Esophagus muscularis mucosa (tissue), 4 donors: ENCODE measurements at regions not wholly inside any gene's neighbourhood (a gene's known extent, or its start where the extent isn't known, plus 50 kb on each side); places are given as distances from the start of the nearest gene placed in this dataset.

Experiments
- DNase-seq: peaks from one replicate; pipeline ENCODE4 v3.0.0-alpha.2; 2017; ENCODE audit errors: extremely low spot score
- H3K27ac ChIP-seq, 4 donors: fragments of 200-600 bp; sonication (generic); replicated peaks in 1 of 4; 1 replicate in 3 of 4; 2 replicates in 1 of 4; pipeline ENCODE4 v1.5.1; 2016 to 2019; ENCODE audit warnings: mild to moderate bottlenecking in 1 of 4
- H3K27me3 ChIP-seq, 4 donors: fragments of 200-600 bp; sonication (generic); one replicate each; pipeline versions ENCODE4 v1.5.1 to v1.6.0; 2016 to 2019
- H3K36me3 ChIP-seq, 4 donors: fragments of 200-600 bp; sonication (generic); one replicate each; pipeline ENCODE4 v1.5.1; 2016 to 2019
- H3K4me1 ChIP-seq, 4 donors: fragments of 200-600 bp; sonication (generic); one replicate each; pipeline ENCODE4 v1.5.1; 2016 to 2019
- H3K4me3 ChIP-seq, 4 donors: fragments of 200-600 bp; sonication (generic); 1 replicate in 2 of 4; 2 replicates in 2 of 4; pipeline ENCODE4 v1.5.1; 2016 to 2019; ENCODE audit warnings: mild to moderate bottlenecking in 4 of 4, moderate library complexity in 1 of 4
- H3K9me3 ChIP-seq, 4 donors: fragments of 200-600 bp; sonication (generic); 1 replicate in 3 of 4; 2 replicates in 1 of 4; pipeline ENCODE4 v1.5.1; 2016 to 2019
- CTCF ChIP-seq, 3 experiments: fragments of 200-600 bp in 2 of 3; fragments of 450-650 bp in 1 of 3; sonication (generic) in 2 of 3; IDR thresholded peaks; one replicate each; pipeline ENCODE4 v1.5.1; 2017 to 2019; ENCODE audit warnings: antibody characterized with exemption in 3 of 3, mild to moderate bottlenecking in 2 of 3, moderate library complexity in 1 of 3
- EP300 ChIP-seq: sonication (generic); formaldehyde crosslinking; IDR thresholded peaks from one replicate; pipeline ENCODE4 v1.6.1; 2017; ENCODE audit warnings: antibody characterized with exemption
- POLR2A ChIP-seq: fragments of 450-650 bp; IDR thresholded peaks from one replicate; pipeline ENCODE4 v1.6.1; 2017; ENCODE audit warnings: antibody characterized with exemption, moderate library complexity, mild to moderate bottlenecking, low read depth
- POLR2AphosphoS5 ChIP-seq, 2 donors: sonication (generic); formaldehyde crosslinking; IDR thresholded peaks; one replicate each; pipeline ENCODE4 v1.6.1; 2017; ENCODE audit warnings: antibody characterized with exemption in 2 of 2
- WGBS: methylation state at CpG from one replicate; pipeline ENCODE4 v1.1.5; 2018; 5-methylcytosine and 5-hydroxymethylcytosine counted together
- intact Hi-C: fragments of 100-400 bp; cut with DNase I; formaldehyde crosslinking; loops from one replicate; pipeline ENCODE4 v1.15.1; 2023

GRCh38 chr1:98298319-98298718 is 363.2 kb upstream of the SNX7 start:
- Histone ChIP-seq H3K27ac (no peak overlapping the region), H3K27me3 (no peaks in the 10 kb centered on the region), H3K36me3 (no peaks in the 10 kb centered on the region), H3K4me1 (no peaks in the 10 kb centered on the region), H3K4me3 (no peak overlapping the region), H3K9me3 (no peaks in the 10 kb centered on the region)
- no peak for DNase-seq
- WGBS, result 74% methylated on average over 2 of the region's 2 CpGs
- TF ChIP-seq CTCF (IDR thresholded peaks at IDR 0.05) (no peak), POLR2AphosphoS5 (IDR thresholded peaks at IDR 0.05) (no peak)
- intact Hi-C loops, result no loop called here

- Histone ChIP-seq H3K4me1 (no peaks in the 10 kb centered on the region), H3K9me3 (no peaks in the 10 kb centered on the region), H3K36me3 (no peaks in the 10 kb centered on the region), H3K27me3 (no peaks in the 10 kb centered on the region), H3K4me3 (no peak overlapping the region), H3K27ac (no peak overlapping the region)
- 83% methylated on average over 1 of the region's 1 CpG for WGBS
- no peak for DNase-seq
- TF ChIP-seq POLR2A, result no peak
- TF ChIP-seq EP300, result no peak
- TF ChIP-seq POLR2AphosphoS5 (IDR thresholded peaks at IDR 0.05), result no peak
- no peak for TF ChIP-seq CTCF (IDR thresholded peaks at IDR 0.05)
- intact Hi-C loops, result no loop called here
These were observed 364.8 kb upstream of the SNX7 start for GRCh38 chr1:98296681-98297080.

GRCh38 chr1:98294127-98294526 is 367.4 kb upstream of the SNX7 start:
- no peak overlapping the region for H3K27ac ChIP-seq
- no peaks in the 10 kb centered on the region for H3K9me3 ChIP-seq
- DNase-seq, result no peak
- TF ChIP-seq CTCF (IDR thresholded peaks at IDR 0.05) (no peak), EP300 (no peak), POLR2AphosphoS5 (IDR thresholded peaks at IDR 0.05) (no peak), POLR2A (no peak)
- H3K27me3 ChIP-seq, result no peaks in the 10 kb centered on the region
- H3K4me3 ChIP-seq, result no peak overlapping the region
- H3K36me3 ChIP-seq, result no peaks in the 10 kb centered on the region
- H3K4me1 ChIP-seq, result no peaks in the 10 kb centered on the region
- 90% methylated on average over 2 of the region's 2 CpGs for WGBS
- intact Hi-C loops, result no loop called here

- Histone ChIP-seq H3K36me3 (no peaks in the 10 kb centered on the region), H3K27me3 (no peaks in the 10 kb centered on the region), H3K9me3 (no peaks in the 10 kb centered on the region), H3K4me1 (no peaks in the 10 kb centered on the region), H3K27ac (no peak overlapping the region), H3K4me3 (no peak overlapping the region)
- intact Hi-C loops, result no loop called here
- TF ChIP-seq POLR2A (no peak), POLR2AphosphoS5 (IDR thresholded peaks at IDR 0.05) (no peak), EP300 (no peak), CTCF (IDR thresholded peaks at IDR 0.05) (no peak)
- no peak for DNase-seq
These were observed 368.5 kb upstream of the SNX7 start for GRCh38 chr1:98292994-98293393.

GRCh38 chr1:98289311-98289710 is 368.5 kb upstream of the DPYD start:
- H3K9me3 ChIP-seq, result no peaks in the 10 kb centered on the region
- no peaks in the 10 kb centered on the region for H3K4me1 ChIP-seq
- TF ChIP-seq POLR2AphosphoS5 (IDR thresholded peaks at IDR 0.05), result no peak
- TF ChIP-seq EP300, result no peak
- no peak for TF ChIP-seq POLR2A
- intact Hi-C loops, result no loop called here
- no peak overlapping the region for H3K4me3 ChIP-seq
- 78% methylated on average over 1 of the region's 1 CpG for WGBS
- no peaks in the 10 kb centered on the region for H3K27me3 ChIP-seq
- no peak for DNase-seq
- H3K36me3 ChIP-seq, result no peaks in the 10 kb centered on the region
- no peak overlapping the region for H3K27ac ChIP-seq
